SK-N-SH (cell line): ENCODE measurements at regions not wholly inside any gene's neighbourhood (a gene's known extent, or its start where the extent isn't known, plus 50 kb on each side); places are given as distances from the start of the nearest gene placed in this dataset.

Experiments used
- CTCF ChIA-PET: fragments of 300-600, 350-600 bp; formaldehyde crosslinking; extraction: SDS; loops from one replicate; lab custom pipeline; 2021; lab: Yijun Ruan, JAX
- POLR2A ChIA-PET: fragments of 350-600 bp; sonication (Branson Sonifier 250); formaldehyde crosslinking; extraction: SDS; loops from one replicate; lab custom pipeline; 2020; ENCODE audit warnings: antibody characterized with exemption, inconsistent platforms; lab: Yijun Ruan, JAX
- DNase-seq: peaks from one replicate; pipeline ENCODE4 v3.0.0; 2012
- H2AFZ ChIP-seq: fragments of 200-600 bp; sonication (generic); 2 replicates; pipeline ENCODE4 v1.8.1; 2016; ENCODE audit warnings: antibody characterized with exemption, mild to moderate bottlenecking, low read depth
- H3F3A ChIP-seq: fragments of 200-600 bp; sonication (generic); replicated peaks from 2 replicates; pipeline ENCODE3; 2016; ENCODE audit warnings: antibody characterized with exemption, mild to moderate bottlenecking; ENCODE audit not compliant: insufficient read depth
- H3K27ac ChIP-seq, 2 experiments: fragments of 200-500 bp in 1 of 2; fragments of 200-600 bp in 1 of 2; sonication (Bioruptor generic) in 1 of 2; sonication (generic), shearing (Covaris generic) in 1 of 2; 2 replicates each; pipeline versions ENCODE4 v1.5.1 to v1.6.1; 2014 to 2016; ENCODE audit warnings: low read depth in 2 of 2, inconsistent platforms in 1 of 2, low read length in 1 of 2, mild to moderate bottlenecking in 1 of 2, mixed read lengths in 1 of 2
- H3K27me3 ChIP-seq: fragments of 200-600 bp; sonication (generic), shearing (Covaris generic); 2 replicates; pipeline ENCODE4 v1.6.1; 2016; ENCODE audit warnings: mixed run types; ENCODE audit not compliant: insufficient read depth
- H3K36me3 ChIP-seq, 2 experiments: fragments of 200-500 bp in 1 of 2; fragments of 200-600 bp in 1 of 2; sonication (Bioruptor generic) in 1 of 2; sonication (generic) in 1 of 2; replicated peaks in 1 of 2; 2 replicates each; pipeline versions ENCODE3 to v1.5.1; 2014 to 2016; ENCODE audit warnings: low read length in 1 of 2, mild to moderate bottlenecking in 1 of 2; ENCODE audit not compliant: insufficient read depth in 2 of 2, control insufficient read depth in 1 of 2
- H3K4me1 ChIP-seq, 2 experiments: fragments of 200-500 bp in 1 of 2; fragments of 200-600 bp in 1 of 2; sonication (Bioruptor generic) in 1 of 2; sonication (generic), shearing (Covaris generic) in 1 of 2; 2 replicates each; pipeline versions ENCODE4 v1.5.1 to v1.6.1; 2014 to 2016; ENCODE audit warnings: low read depth in 1 of 2, low read length in 1 of 2, mixed run types in 1 of 2; ENCODE audit not compliant: insufficient read depth in 2 of 2, control insufficient read depth in 1 of 2
- H3K4me2 ChIP-seq: fragments of 200-600 bp; sonication (generic), shearing (Covaris generic); 2 replicates; pipeline ENCODE4 v1.6.1; 2017; ENCODE audit warnings: mixed run types
- H3K4me3 ChIP-seq, 2 experiments: fragments of 200-500 bp in 1 of 2; fragments of 200-600 bp in 1 of 2; sonication (Bioruptor generic) in 1 of 2; sonication (generic), shearing (Covaris generic) in 1 of 2; 2 replicates each; pipeline versions ENCODE4 v1.5.1 to v1.8.1; 2014 to 2016; ENCODE audit warnings: low read depth in 2 of 2, inconsistent platforms in 1 of 2, low read length in 1 of 2, mild to moderate bottlenecking in 1 of 2, mixed read lengths in 1 of 2, moderate library complexity in 1 of 2
- H3K79me2 ChIP-seq: fragments of 200-600 bp; sonication (generic); 2 replicates; pipeline ENCODE4 v1.8.1; 2017; ENCODE audit warnings: mild to moderate bottlenecking; ENCODE audit not compliant: insufficient read depth
- H3K9ac ChIP-seq: fragments of 200-600 bp; sonication (generic); 2 replicates; pipeline ENCODE4 v1.6.1; 2017; ENCODE audit warnings: mixed run types
- H3K9me2 ChIP-seq: fragments of 200-600 bp; sonication (generic); 2 replicates; pipeline ENCODE4 v1.6.1; 2017; ENCODE audit warnings: mixed run types
- H3K9me3 ChIP-seq: fragments of 200-600 bp; sonication (generic); 2 replicates; pipeline ENCODE4 v1.6.1; 2017; ENCODE audit warnings: mixed run types, mild to moderate bottlenecking, moderate library complexity
- H4K20me1 ChIP-seq: fragments of 200-600 bp; sonication (generic); 2 replicates; pipeline ENCODE4 v1.6.1; 2017; ENCODE audit warnings: mild to moderate bottlenecking, mixed run types; ENCODE audit not compliant: insufficient read depth
- ELF1 ChIP-seq: IDR thresholded peaks from 2 replicates; pipeline ENCODE4 v1.4.0; 2012
- EP300 ChIP-seq, 2 experiments: IDR thresholded peaks; 2 replicates each; pipeline versions ENCODE4 v1.4.0 to v1.6.1; 2012; ENCODE audit warnings: borderline replicate concordance in 1 of 2, low read depth in 1 of 2, low read length in 1 of 2
- EZH2phosphoT487 ChIP-seq: fragments of 200-600 bp; sonication (generic); IDR thresholded peaks from 2 replicates; pipeline ENCODE4 v1.6.1; 2017; ENCODE audit warnings: low read depth, mixed run types, mild to moderate bottlenecking, antibody characterized with exemption, moderate library complexity, borderline replicate concordance
- FOSL2 ChIP-seq: IDR thresholded peaks from 2 replicates; pipeline ENCODE4 v1.4.0; 2012; ENCODE audit warnings: low read depth, mild to moderate bottlenecking, moderate library complexity, borderline replicate concordance
- GATA2 ChIP-seq: sonication (generic); formaldehyde crosslinking; IDR thresholded peaks from 2 replicates; pipeline ENCODE4 v1.5.0; 2020; ENCODE audit warnings: mild to moderate bottlenecking, missing genetic modification reagents
- JUND ChIP-seq: IDR thresholded peaks from 2 replicates; pipeline ENCODE4 v1.4.0; 2012
- MEF2A ChIP-seq: IDR thresholded peaks from 2 replicates; pipeline ENCODE4 v1.4.0; 2012; ENCODE audit warnings: low read depth, borderline replicate concordance
- POLR2AphosphoS5 ChIP-seq: IDR thresholded peaks from 2 replicates; pipeline ENCODE4 v1.6.1; 2012; ENCODE audit warnings: low read depth, low read length
- RAD21 ChIP-seq: IDR thresholded peaks from 2 replicates; pipeline ENCODE4 v1.6.1; 2012; ENCODE audit warnings: mild to moderate bottlenecking, low read length
- RXRA ChIP-seq: IDR thresholded peaks from 2 replicates; pipeline ENCODE4 v1.4.0; 2012; ENCODE audit warnings: low read depth, mild to moderate bottlenecking, borderline replicate concordance
- TCF12 ChIP-seq: IDR thresholded peaks from 2 replicates; pipeline ENCODE4 v1.4.0; 2012
- USF2 ChIP-seq: fragments of 150-350 bp; IDR thresholded peaks from 2 replicates; pipeline ENCODE4 v1.6.1; 2017; ENCODE audit warnings: antibody characterized with exemption, low read length, low read depth, borderline replicate concordance
- YY1 ChIP-seq: IDR thresholded peaks from 2 replicates; pipeline ENCODE4 v1.4.0; 2012; ENCODE audit warnings: low read depth, mild to moderate bottlenecking
- WGBS: methylation state at CpG from one replicate; pipeline ENCODE4 v1.1.6; 2017; ENCODE audit warnings: low lambda C conversion rate; 5-methylcytosine and 5-hydroxymethylcytosine counted together
- TF ChIP-seq, protein P1 (sequence below): fragments of 150-350 bp; IDR thresholded peaks from 2 replicates; pipeline ENCODE4 v1.6.1; 2016; ENCODE audit warnings: mild to moderate bottlenecking, low read depth, low read length

- TF ChIP-seq EP300 (IDR thresholded peaks at IDR 0.05; ENCODE audit: borderline replicate concordance in 1 of 2, low read depth in 1 of 2, low read length in 1 of 2) (no peak), ELF1 (no peak), RXRA (no peak), EZH2phosphoT487 (no peak), TCF12 (no peak), POLR2AphosphoS5 (no peak)
- TF ChIP-seq, protein P1, sequence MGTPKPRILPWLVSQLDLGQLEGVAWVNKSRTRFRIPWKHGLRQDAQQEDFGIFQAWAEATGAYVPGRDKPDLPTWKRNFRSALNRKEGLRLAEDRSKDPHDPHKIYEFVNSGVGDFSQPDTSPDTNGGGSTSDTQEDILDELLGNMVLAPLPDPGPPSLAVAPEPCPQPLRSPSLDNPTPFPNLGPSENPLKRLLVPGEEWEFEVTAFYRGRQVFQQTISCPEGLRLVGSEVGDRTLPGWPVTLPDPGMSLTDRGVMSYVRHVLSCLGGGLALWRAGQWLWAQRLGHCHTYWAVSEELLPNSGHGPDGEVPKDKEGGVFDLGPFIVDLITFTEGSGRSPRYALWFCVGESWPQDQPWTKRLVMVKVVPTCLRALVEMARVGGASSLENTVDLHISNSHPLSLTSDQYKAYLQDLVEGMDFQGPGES, result no peak
Measured at GRCh38 chr9:30995956-30996738, 1388.3 kb upstream of the ACO1 start (continued).

DNA sequence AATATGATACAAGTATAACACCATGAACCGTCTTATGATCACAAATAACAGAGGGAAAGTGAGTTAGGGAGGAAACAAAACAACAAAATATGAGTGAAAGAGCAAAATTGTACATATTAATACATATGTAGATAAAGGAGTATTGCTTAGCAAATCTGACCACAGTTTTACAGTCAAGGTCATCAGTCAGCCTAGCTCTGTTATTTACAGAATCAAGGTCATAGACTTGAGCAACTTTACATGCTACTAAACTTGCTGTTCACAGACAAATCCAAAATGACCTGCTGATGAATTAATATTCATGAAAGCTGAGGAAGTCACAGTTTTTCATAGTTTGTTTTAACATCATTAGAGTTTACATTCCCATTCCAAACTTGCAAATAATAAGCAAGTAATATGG, 1387.7 kb upstream of the ACO1 start:
- H3F3A ChIP-seq, result no peaks in the 10 kb centered on the region
- no peaks in the 10 kb centered on the region for H3K79me2 ChIP-seq
- DNase-seq, result no peak
- H2AFZ ChIP-seq, result no peak overlapping the region
- no peaks in the 10 kb centered on the region for H3K9me2 ChIP-seq
- no peaks in the 10 kb centered on the region for H3K9me3 ChIP-seq
- H3K9ac ChIP-seq, result no peak overlapping the region
- CTCF ChIA-PET, result no interaction called here
- no peaks in the 10 kb centered on the region for H3K4me1 ChIP-seq
- POLR2A ChIA-PET, result no interaction called here
- 6% methylated on average over 1 of the region's 1 CpG for WGBS
- no peak overlapping the region for H3K4me2 ChIP-seq
- H3K27me3 ChIP-seq, result no peaks in the 10 kb centered on the region
- no peaks in the 10 kb centered on the region for H3K36me3 ChIP-seq
- H3K27ac ChIP-seq, result no peak overlapping the region
- H4K20me1 ChIP-seq, result no peaks in the 10 kb centered on the region
- H3K4me3 ChIP-seq, result no peak overlapping the region
- TF ChIP-seq RXRA (no peak), GATA2 (CRISPR knock-in tag) (no peak), JUND (no peak), FOSL2 (no peak), YY1 (no peak), MEF2A (no peak)

DNA sequence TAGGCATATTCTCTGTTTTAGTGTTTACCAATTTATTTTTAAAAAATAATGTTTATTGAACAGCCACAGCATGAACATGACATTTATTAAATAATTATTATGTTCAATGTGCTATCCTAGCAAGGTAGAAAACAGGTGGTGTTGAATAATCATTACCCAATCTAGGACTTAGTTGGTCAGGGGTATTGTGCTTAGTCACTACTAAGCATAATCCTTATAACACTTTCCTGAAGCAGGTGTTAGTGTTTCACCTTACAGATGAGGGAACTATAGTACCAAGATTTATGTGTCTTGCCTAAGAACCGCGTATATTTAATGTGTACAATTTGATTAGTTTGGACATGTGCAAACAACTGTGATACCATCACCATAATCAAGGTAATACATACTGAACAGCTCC, 1387.2 kb upstream of the ACO1 start:
- TF ChIP-seq MEF2A (no peak), RXRA (no peak), USF2 (no peak), RAD21 (no peak)
- TF ChIP-seq, protein P1, result no peak
- Histone ChIP-seq H3K9me2 (no peaks in the 10 kb centered on the region), H3F3A (no peaks in the 10 kb centered on the region), H3K36me3 (no peaks in the 10 kb centered on the region), H4K20me1 (no peaks in the 10 kb centered on the region), H3K9ac (no peak overlapping the region), H3K4me1 (no peaks in the 10 kb centered on the region), H3K4me3 (no peak overlapping the region), H3K27ac (no peak overlapping the region), H3K27me3 (no peaks in the 10 kb centered on the region), H3K9me3 (no peaks in the 10 kb centered on the region), H2AFZ (no peak overlapping the region), H3K4me2 (no peak overlapping the region), H3K79me2 (no peaks in the 10 kb centered on the region)
- ChIA-PET CTCF (no interaction called here), POLR2A (no interaction called here)
- no peak for DNase-seq
- WGBS, result 47% methylated on average over 2 of the region's 2 CpGs
